ENCODE measurements at regions not wholly inside any gene's neighbourhood (a gene's known extent, or its start where the extent isn't known, plus 50 kb on each side); places are given as distances from the start of the nearest gene placed in this dataset.

- no peaks in the 10 kb centered on the region for H3K36me3 Mint-ChIP-seq (ENCODE audit: low read depth)
- DNase-seq: no peak
- no peak overlapping the region for H3K27ac Mint-ChIP-seq
- no peak overlapping the region for H3K4me3 Mint-ChIP-seq
- ChIA-PET POLR2A (no interaction called here), CTCF (no interaction called here)
- H3K9me3 Mint-ChIP-seq (ENCODE audit: insufficient read depth): no peaks in the 10 kb centered on the region
- no peak for ATAC-seq
- H3K27me3 Mint-ChIP-seq (ENCODE audit: low read depth): peaks cover 3% of the 10 kb centered on the region
- H3K4me1 Mint-ChIP-seq (ENCODE audit: low read depth): no peaks in the 10 kb centered on the region
Observed at GRCh38 chr2:120834206-120834605, 98.5 kb downstream of the GLI2 start.

GRCh38 chr2:120836281-120836680 is 100.6 kb downstream of the GLI2 start:
- H3K4me3 Mint-ChIP-seq: no peak overlapping the region
- H3K27ac Mint-ChIP-seq: no peak overlapping the region
- no peak for DNase-seq
- POLR2A ChIA-PET: no interaction called here
- peaks cover 3% of the 10 kb centered on the region for H3K27me3 Mint-ChIP-seq (ENCODE audit: low read depth)
- CTCF ChIA-PET: no interaction called here
- H3K36me3 Mint-ChIP-seq (ENCODE audit: low read depth): no peaks in the 10 kb centered on the region
- H3K9me3 Mint-ChIP-seq (ENCODE audit: insufficient read depth): no peaks in the 10 kb centered on the region
- ATAC-seq: no peak
- H3K4me1 Mint-ChIP-seq (ENCODE audit: low read depth): no peaks in the 10 kb centered on the region

- DNase-seq: no peak
- ChIA-PET CTCF (no interaction called here), POLR2A (no interaction called here)
- no peaks in the 10 kb centered on the region for H3K4me1 Mint-ChIP-seq (ENCODE audit: low read depth)
- no peaks in the 10 kb centered on the region for H3K9me3 Mint-ChIP-seq (ENCODE audit: insufficient read depth)
- peaks cover 3% of the 10 kb centered on the region for H3K27me3 Mint-ChIP-seq (ENCODE audit: low read depth)
- ATAC-seq: no peak
- H3K4me3 Mint-ChIP-seq: no peak overlapping the region
- H3K36me3 Mint-ChIP-seq (ENCODE audit: low read depth): no peaks in the 10 kb centered on the region
- H3K27ac Mint-ChIP-seq: no peak overlapping the region
Observed at GRCh38 chr2:120840795-120841487, 105.3 kb downstream of the GLI2 start.

GRCh38 chr2:120842456-120843439 is 107.1 kb downstream of the GLI2 start:
- Mint-ChIP-seq H3K27ac (no peak overlapping the region), H3K36me3 (ENCODE audit: low read depth) (no peaks in the 10 kb centered on the region), H3K4me3 (no peak overlapping the region), H3K4me1 (ENCODE audit: low read depth) (no peaks in the 10 kb centered on the region), H3K9me3 (ENCODE audit: insufficient read depth) (no peaks in the 10 kb centered on the region), H3K27me3 (ENCODE audit: low read depth) (peaks cover 2% of the 10 kb centered on the region)
- DNase-seq (no peak), ATAC-seq (no peak)
- ChIA-PET POLR2A (no interaction called here), CTCF (no interaction called here)

- H3K36me3 Mint-ChIP-seq (ENCODE audit: low read depth): no peaks in the 10 kb centered on the region
- no peak overlapping the region for H3K27ac Mint-ChIP-seq
- no peaks in the 10 kb centered on the region for H3K4me1 Mint-ChIP-seq (ENCODE audit: low read depth)
- no peak overlapping the region for H3K4me3 Mint-ChIP-seq
- ATAC-seq: no peak
- ChIA-PET POLR2A (no interaction called here), CTCF (no interaction called here)
- DNase-seq: no peak
- H3K27me3 Mint-ChIP-seq (ENCODE audit: low read depth): no peaks in the 10 kb centered on the region
- H3K9me3 Mint-ChIP-seq (ENCODE audit: insufficient read depth): no peaks in the 10 kb centered on the region
Observed at GRCh38 chr2:120844070-120844738, 108.5 kb downstream of the GLI2 start.

- DNase-seq (no peak), ATAC-seq (no peak)
- no peak overlapping the region for H3K4me3 Mint-ChIP-seq
- ChIA-PET POLR2A (no interaction called here), CTCF (no interaction called here)
- H3K4me1 Mint-ChIP-seq (ENCODE audit: low read depth): no peaks in the 10 kb centered on the region
- H3K27me3 Mint-ChIP-seq (ENCODE audit: low read depth): no peaks in the 10 kb centered on the region
- H3K9me3 Mint-ChIP-seq (ENCODE audit: insufficient read depth): no peaks in the 10 kb centered on the region
- H3K27ac Mint-ChIP-seq: no peak overlapping the region
- no peaks in the 10 kb centered on the region for H3K36me3 Mint-ChIP-seq (ENCODE audit: low read depth)
Observed at GRCh38 chr2:120845277-120845676, 109.6 kb downstream of the GLI2 start.

GRCh38 chr2:120846406-120847095 is 110.9 kb downstream of the GLI2 start:
- no peaks in the 10 kb centered on the region for H3K36me3 Mint-ChIP-seq (ENCODE audit: low read depth)
- H3K4me1 Mint-ChIP-seq (ENCODE audit: low read depth): no peaks in the 10 kb centered on the region
- no peaks in the 10 kb centered on the region for H3K27me3 Mint-ChIP-seq (ENCODE audit: low read depth)
- ChIA-PET POLR2A (no interaction called here), CTCF (no interaction called here)
- H3K4me3 Mint-ChIP-seq: no peak overlapping the region
- no peak for DNase-seq
- no peak for ATAC-seq
- no peak overlapping the region for H3K27ac Mint-ChIP-seq
- no peaks in the 10 kb centered on the region for H3K9me3 Mint-ChIP-seq (ENCODE audit: insufficient read depth)

- H3K36me3 Mint-ChIP-seq (ENCODE audit: low read depth): no peaks in the 10 kb centered on the region
- DNase-seq (no peak), ATAC-seq (no peak)
- no peaks in the 10 kb centered on the region for H3K27me3 Mint-ChIP-seq (ENCODE audit: low read depth)
- H3K9me3 Mint-ChIP-seq (ENCODE audit: insufficient read depth): no peaks in the 10 kb centered on the region
- H3K4me3 Mint-ChIP-seq: no peak overlapping the region
- H3K4me1 Mint-ChIP-seq (ENCODE audit: low read depth): no peaks in the 10 kb centered on the region
- ChIA-PET POLR2A (no interaction called here), CTCF (no interaction called here)
- no peak overlapping the region for H3K27ac Mint-ChIP-seq
Observed at GRCh38 chr2:120847700-120848321, 112.1 kb downstream of the GLI2 start.

GRCh38 chr2:120849278-120849677 is 113.6 kb downstream of the GLI2 start:
- CTCF ChIA-PET: no interaction called here
- H3K4me3 Mint-ChIP-seq: no peak overlapping the region
- POLR2A ChIA-PET: no interaction called here
- no peaks in the 10 kb centered on the region for H3K9me3 Mint-ChIP-seq (ENCODE audit: insufficient read depth)
- ATAC-seq: no peak
- no peaks in the 10 kb centered on the region for H3K27me3 Mint-ChIP-seq (ENCODE audit: low read depth)
- H3K27ac Mint-ChIP-seq: no peak overlapping the region
- no peak for DNase-seq
- no peaks in the 10 kb centered on the region for H3K4me1 Mint-ChIP-seq (ENCODE audit: low read depth)
- H3K36me3 Mint-ChIP-seq (ENCODE audit: low read depth): no peaks in the 10 kb centered on the region

GRCh38 chr2:120850551-120850950 is 114.9 kb downstream of the GLI2 start:
- ChIA-PET CTCF (no interaction called here), POLR2A (no interaction called here)
- Mint-ChIP-seq H3K4me3 (no peak overlapping the region), H3K27ac (no peak overlapping the region), H3K9me3 (ENCODE audit: insufficient read depth) (no peaks in the 10 kb centered on the region), H3K36me3 (ENCODE audit: low read depth) (no peaks in the 10 kb centered on the region), H3K4me1 (ENCODE audit: low read depth) (no peaks in the 10 kb centered on the region), H3K27me3 (ENCODE audit: low read depth) (no peaks in the 10 kb centered on the region)
- DNase-seq (no peak), ATAC-seq (no peak)

GRCh38 chr2:120851116-120851773 is 115.6 kb downstream of the GLI2 start:
- ChIA-PET CTCF (no interaction called here), POLR2A (no interaction called here)
- no peaks in the 10 kb centered on the region for H3K36me3 Mint-ChIP-seq (ENCODE audit: low read depth)
- H3K4me3 Mint-ChIP-seq: no peak overlapping the region
- no peaks in the 10 kb centered on the region for H3K4me1 Mint-ChIP-seq (ENCODE audit: low read depth)
- no peak for ATAC-seq
- no peak overlapping the region for H3K27ac Mint-ChIP-seq
- DNase-seq: no peak
- no peaks in the 10 kb centered on the region for H3K27me3 Mint-ChIP-seq (ENCODE audit: low read depth)
- H3K9me3 Mint-ChIP-seq (ENCODE audit: insufficient read depth): no peaks in the 10 kb centered on the region
